NCI-H748 treated with DMSO at 0.1 percent for 48 hours (cell line): ENCODE measurements at regions not wholly inside any gene's neighbourhood (a gene's known extent, or its start where the extent isn't known, plus 50 kb on each side); places are given as distances from the start of the nearest gene placed in this dataset.
"Not testable (repeated sequence)": the region's sequence is repeated elsewhere in the genome, so short reads cannot be mapped to it uniquely, and the experiment has no call there.

Experiments
- DNase-seq: peaks from one replicate; lab custom pipeline; 2025; lab: John Stamatoyannopoulos, UW

GRCh38 chr4:120200573-120201110, 134.0 kb upstream of the MAD2L1 start:
- not testable (repeated sequence) for DNase-seq

DNA sequence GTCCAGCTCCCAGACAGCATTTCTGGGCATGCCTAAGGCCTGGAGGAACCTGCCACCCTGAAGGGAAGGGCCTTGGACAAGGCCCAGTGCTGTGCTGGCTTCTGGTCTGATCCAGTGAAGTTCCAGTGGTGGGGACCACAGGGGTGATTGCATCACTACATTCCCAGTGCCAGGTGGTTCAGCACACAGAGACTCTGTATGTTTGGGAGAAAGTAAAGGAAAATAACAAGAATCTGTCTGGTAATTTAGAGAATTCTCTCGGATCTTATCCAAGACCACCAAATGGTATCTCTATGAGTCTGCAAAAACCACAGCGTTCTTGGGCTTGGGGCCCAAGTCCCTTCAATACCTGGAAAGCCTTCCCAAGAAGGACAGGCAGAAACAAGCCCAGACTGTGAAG, 131.8 kb upstream of the MAD2L1 start:
- no peak for DNase-seq

GRCh38 chr4:120177603-120178002, 111.0 kb upstream of the MAD2L1 start:
- no peak for DNase-seq

DNA sequence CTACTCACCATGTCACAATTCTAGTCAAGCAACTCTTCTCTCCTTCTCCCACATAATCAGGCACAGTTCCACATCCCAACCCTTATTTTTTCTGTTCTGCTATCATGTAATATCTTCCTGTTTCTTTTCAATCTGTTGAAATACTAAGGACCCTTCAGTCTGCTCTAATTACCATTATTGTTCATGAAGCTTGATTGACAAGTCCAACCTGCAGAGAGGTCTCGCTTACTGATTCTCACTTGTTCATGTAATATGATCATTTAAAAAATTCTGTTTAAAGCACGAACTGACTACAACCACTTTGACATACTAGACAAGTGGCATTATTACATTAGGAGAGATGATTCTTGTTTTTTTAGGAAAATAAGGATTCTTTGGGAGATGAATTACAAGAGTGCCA, 108.6 kb upstream of the MAD2L1 start:
- DNase-seq = no peak

GRCh38 chr4:120163895-120164294, 97.2 kb upstream of the MAD2L1 start:
- no peak for DNase-seq

DNA sequence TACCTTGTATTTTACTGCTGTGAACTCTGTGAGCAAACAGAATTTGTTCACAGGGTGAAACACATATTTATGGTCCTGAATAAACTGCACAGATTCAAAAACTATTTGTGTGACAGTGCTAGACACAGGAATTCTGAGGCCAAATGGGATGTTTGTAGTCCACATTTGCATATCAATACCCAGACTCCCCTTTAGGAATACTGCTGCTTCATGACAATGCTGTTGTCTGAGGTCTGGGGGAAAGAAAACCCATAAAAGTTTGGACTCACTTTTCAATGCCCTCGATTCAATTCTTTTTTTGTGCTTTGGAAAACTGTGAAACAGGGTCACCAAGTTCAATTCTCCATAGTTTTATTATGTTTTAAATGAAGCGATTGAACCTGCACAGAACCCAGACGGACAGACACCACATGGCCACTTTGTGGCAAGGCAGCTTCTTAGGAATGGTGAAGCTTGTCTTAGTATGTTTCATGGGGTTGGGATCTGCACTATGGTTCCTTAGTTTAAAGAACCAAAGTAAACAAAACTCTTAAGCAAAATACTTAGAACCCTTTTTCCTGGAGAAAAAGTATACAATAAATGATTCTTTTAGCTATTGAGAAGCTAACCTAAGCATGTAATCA, 92.3 kb upstream of the MAD2L1 start:
- DNase-seq = no peak

- no peak for DNase-seq
Observed at GRCh38 chr4:120158046-120158445, 91.4 kb upstream of the MAD2L1 start.

DNA sequence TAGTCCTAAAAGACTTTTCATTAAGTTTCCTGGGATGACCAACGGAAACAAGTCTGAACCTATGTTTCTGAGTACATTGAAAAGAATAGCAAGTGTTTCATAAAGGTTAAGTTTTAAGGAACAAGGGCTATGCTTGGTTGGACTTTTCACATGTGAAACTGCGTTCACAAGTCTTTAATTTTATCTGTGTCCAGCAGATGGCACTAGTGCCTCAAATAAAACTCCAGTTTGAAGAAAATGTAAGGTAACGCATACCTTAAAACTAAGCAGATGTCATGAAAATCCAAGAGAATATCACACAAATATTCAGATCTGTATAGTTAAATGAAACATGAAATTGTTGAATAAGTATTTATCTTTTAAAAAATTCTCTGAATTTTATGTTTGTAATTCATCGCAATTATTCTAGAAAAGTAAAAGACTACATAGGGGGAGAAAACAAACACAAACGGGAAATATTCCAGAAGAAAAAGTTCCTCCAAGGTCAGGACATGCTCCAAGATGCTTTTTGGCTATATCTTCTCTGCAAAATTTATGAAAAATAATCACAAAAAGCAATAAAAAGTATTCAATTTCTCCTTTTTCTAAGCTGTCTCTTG, 89.6 kb upstream of the MAD2L1 start:
- DNase-seq = peak; percentile 4

GRCh38 chr4:120155287-120155686, 88.6 kb upstream of the MAD2L1 start:
- no peak for DNase-seq

DNA sequence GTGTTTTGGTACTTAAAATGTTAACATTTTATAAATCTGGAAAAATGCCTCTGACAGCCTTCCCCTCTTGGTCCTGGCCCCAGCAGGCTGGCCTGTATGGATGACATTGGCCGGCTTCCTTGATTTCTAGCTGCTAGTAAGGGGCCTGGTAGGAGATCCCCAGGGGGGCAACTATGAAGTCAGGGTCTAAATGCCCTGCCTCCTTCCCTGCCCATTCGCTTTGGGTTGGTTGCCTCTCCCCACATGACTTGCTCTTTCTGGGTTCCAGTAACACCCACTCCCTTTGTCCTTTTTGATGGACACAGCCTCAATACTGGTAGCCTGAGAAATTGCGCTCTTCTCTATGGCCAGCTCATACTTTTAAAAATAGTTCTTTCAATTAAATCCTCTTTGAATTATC, 78.0 kb upstream of the MAD2L1 start:
- DNase-seq = no peak

- DNase-seq = no peak
Observed at GRCh38 chr4:120144041-120144440, 77.4 kb upstream of the MAD2L1 start.

DNA sequence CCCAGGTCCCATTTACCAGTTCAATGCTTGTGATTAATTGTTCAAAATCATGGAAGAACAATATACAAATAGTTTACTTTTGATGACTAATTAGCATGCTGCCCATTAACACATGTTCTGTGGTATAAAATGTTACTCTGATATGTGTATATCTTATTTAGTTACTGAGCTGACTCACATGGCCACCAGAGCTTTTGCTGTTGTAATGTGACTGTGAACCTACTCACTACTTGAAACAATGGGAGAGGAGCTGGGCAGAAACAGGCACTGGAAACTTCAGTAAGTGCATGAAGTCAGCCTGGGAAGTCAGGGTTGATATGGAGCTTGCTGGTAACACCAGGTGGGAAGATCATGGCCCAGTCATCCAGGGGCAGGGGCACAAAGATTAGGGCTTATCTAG, 72.7 kb upstream of the MAD2L1 start:
- no peak for DNase-seq

DNA sequence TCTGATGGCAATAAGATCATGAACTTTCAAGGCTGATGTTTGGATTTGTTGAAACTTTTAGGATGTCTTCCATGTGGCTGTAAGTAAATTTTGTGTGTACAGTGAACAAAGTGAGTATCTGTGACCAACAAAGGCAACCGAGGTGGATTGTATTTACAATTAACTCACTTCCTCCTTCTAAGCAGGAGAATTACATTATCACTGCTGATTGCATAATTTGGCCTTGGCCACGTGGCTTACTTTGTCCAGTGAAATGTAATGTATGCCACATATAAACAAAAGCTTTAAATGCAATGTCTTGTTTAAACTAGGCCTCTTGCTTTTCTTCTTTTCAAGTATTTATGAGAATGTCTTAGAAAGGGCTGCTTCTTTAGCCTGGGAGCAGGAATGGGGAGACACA, 66.3 kb upstream of the MAD2L1 start:
- no peak for DNase-seq

DNA sequence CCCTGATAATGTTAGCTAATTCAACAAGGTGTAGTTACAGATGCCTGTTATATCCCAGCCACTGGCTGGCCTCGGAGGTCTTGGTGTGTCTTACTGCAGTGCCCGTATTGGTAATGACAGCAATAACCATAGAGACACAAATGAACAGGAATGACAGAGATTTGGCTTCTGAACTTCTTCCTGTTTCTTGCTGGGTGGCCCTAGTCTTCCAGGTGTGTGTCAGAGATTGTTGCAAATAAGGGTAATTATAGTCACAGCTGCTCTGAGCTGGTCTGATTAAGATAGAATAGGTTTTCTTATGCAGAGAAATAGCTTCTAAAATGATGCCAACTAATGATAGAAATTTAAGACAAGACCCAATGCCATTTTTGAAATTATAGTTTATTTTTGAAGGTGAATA, 64.1 kb upstream of the MAD2L1 start:
- DNase-seq = no peak
